Breast epithelium (tissue), 4 donors: ENCODE measurements at regions not wholly inside any gene's neighbourhood (a gene's known extent, or its start where the extent isn't known, plus 50 kb on each side); places are given as distances from the start of the nearest gene placed in this dataset.

Source experiments
- DNase-seq, 2 donors: peaks; one replicate each; pipeline ENCODE4 v3.0.0-alpha.2; 2019; ENCODE audit warnings: low spot score in 2 of 2
- H3K27ac ChIP-seq, 2 donors: fragments of 200-600 bp; sonication (generic) in 1 of 2; one replicate each; pipeline ENCODE4 v1.5.1; 2016 to 2019; ENCODE audit warnings: mild to moderate bottlenecking in 1 of 2
- H3K27me3 ChIP-seq, 2 donors: fragments of 200-600 bp; sonication (generic) in 1 of 2; one replicate each; pipeline versions ENCODE4 v1.5.1 to v1.6.0; 2017 to 2019; ENCODE audit warnings: control low read depth in 1 of 2, mild to moderate bottlenecking in 1 of 2
- H3K36me3 ChIP-seq: fragments of 200-600 bp; one replicate; pipeline ENCODE4 v1.5.1; 2019
- H3K4me1 ChIP-seq, 2 donors: fragments of 200-600 bp; sonication (generic); one replicate each; pipeline ENCODE4 v1.5.1; 2016 to 2019; ENCODE audit warnings: control low read depth in 1 of 2
- H3K4me3 ChIP-seq, 3 donors: fragments of 200-600 bp; sonication (generic); 1 replicate in 2 of 3; 2 replicates in 1 of 3; pipeline ENCODE4 v1.5.1; 2016 to 2019; ENCODE audit warnings: mild to moderate bottlenecking in 3 of 3, moderate library complexity in 2 of 3
- H3K9me3 ChIP-seq, 2 donors: fragments of 200-600 bp; sonication (generic) in 1 of 2; one replicate each; pipeline ENCODE4 v1.5.1; 2016 to 2019; ENCODE audit warnings: control low read depth in 1 of 2
- CTCF ChIP-seq, 3 donors: fragments of 450-650 bp; IDR thresholded peaks; one replicate each; pipeline ENCODE4 v1.5.1; 2016 to 2017; ENCODE audit warnings: antibody characterized with exemption in 3 of 3, mild to moderate bottlenecking in 3 of 3, moderate library complexity in 3 of 3
- POLR2A ChIP-seq: fragments of 450-650 bp; IDR thresholded peaks from one replicate; pipeline ENCODE4 v1.6.1; 2016; ENCODE audit warnings: antibody characterized with exemption, mild to moderate bottlenecking, moderate library complexity
- POLR2AphosphoS5 ChIP-seq, 3 donors: sonication (generic); formaldehyde crosslinking; IDR thresholded peaks; one replicate each; pipeline ENCODE4 v1.6.1; 2017; ENCODE audit warnings: antibody characterized with exemption in 3 of 3
- intact Hi-C: fragments of 100-400 bp; cut with DNase I; formaldehyde crosslinking; loops from one replicate; pipeline ENCODE4 v1.15.1; 2023; ENCODE audit warnings: low total_unique reads

GRCh38 chr12:68497107-68497506 is 113.6 kb upstream of the RAP1B start:
- Histone ChIP-seq H3K9me3 (no peaks in the 10 kb centered on the region), H3K4me1 (no peaks in the 10 kb centered on the region), H3K4me3 (no peak overlapping the region), H3K36me3 (no peaks in the 10 kb centered on the region), H3K27me3 (no peaks in the 10 kb centered on the region), H3K27ac (no peak overlapping the region)
- intact Hi-C loops, result no loop called here
- no peak for DNase-seq
- TF ChIP-seq CTCF (IDR thresholded peaks at IDR 0.05), result no peak
- TF ChIP-seq POLR2A, result no peak
- no peak for TF ChIP-seq POLR2AphosphoS5 (IDR thresholded peaks at IDR 0.05)

GRCh38 chr12:68497702-68498101 is 113.0 kb upstream of the RAP1B start:
- TF ChIP-seq POLR2AphosphoS5 (IDR thresholded peaks at IDR 0.05) (no peak), CTCF (IDR thresholded peaks at IDR 0.05) (no peak), POLR2A (no peak)
- H3K27me3 ChIP-seq, result no peaks in the 10 kb centered on the region
- no peak for DNase-seq
- H3K36me3 ChIP-seq, result no peaks in the 10 kb centered on the region
- no peak overlapping the region for H3K4me3 ChIP-seq
- H3K27ac ChIP-seq, result no peak overlapping the region
- H3K4me1 ChIP-seq, result no peaks in the 10 kb centered on the region
- intact Hi-C loops, result no loop called here
- H3K9me3 ChIP-seq, result no peaks in the 10 kb centered on the region

GRCh38 chr12:68498736-68499135 is 112.0 kb upstream of the RAP1B start:
- intact Hi-C loops, result no loop called here
- H3K27me3 ChIP-seq, result no peaks in the 10 kb centered on the region
- no peaks in the 10 kb centered on the region for H3K9me3 ChIP-seq
- no peaks in the 10 kb centered on the region for H3K4me1 ChIP-seq
- no peaks in the 10 kb centered on the region for H3K36me3 ChIP-seq
- TF ChIP-seq POLR2AphosphoS5 (IDR thresholded peaks at IDR 0.05) (no peak), CTCF (IDR thresholded peaks at IDR 0.05) (no peak)
- no peak overlapping the region for H3K4me3 ChIP-seq
- no peak overlapping the region for H3K27ac ChIP-seq
- DNase-seq, result no peak

- no peak for DNase-seq
- intact Hi-C loops, result no loop called here
- H3K4me3 ChIP-seq, result no peak overlapping the region
These were observed 111.1 kb upstream of the RAP1B start for GRCh38 chr12:68499616-68500015.

GRCh38 chr12:68501226-68501625 is 109.5 kb upstream of the RAP1B start:
- no peak for DNase-seq
- TF ChIP-seq POLR2A, result no peak
- no peak for TF ChIP-seq POLR2AphosphoS5 (IDR thresholded peaks at IDR 0.05)
- TF ChIP-seq CTCF (IDR thresholded peaks at IDR 0.05), result no peak

More at GRCh38 chr12:68499616-68500015, 111.1 kb upstream of the RAP1B start:
- Histone ChIP-seq H3K36me3 (no peaks in the 10 kb centered on the region), H3K9me3 (no peaks in the 10 kb centered on the region), H3K27me3 (no peaks in the 10 kb centered on the region), H3K27ac (no peak overlapping the region), H3K4me1 (no peaks in the 10 kb centered on the region)
- TF ChIP-seq POLR2AphosphoS5 (IDR thresholded peaks at IDR 0.05) (no peak), POLR2A (no peak), CTCF (IDR thresholded peaks at IDR 0.05) (no peak)

More at GRCh38 chr12:68501226-68501625, 109.5 kb upstream of the RAP1B start:
- H3K4me3 ChIP-seq, result no peak overlapping the region
- no peaks in the 10 kb centered on the region for H3K36me3 ChIP-seq
- intact Hi-C loops, result no loop called here
- H3K27me3 ChIP-seq, result no peaks in the 10 kb centered on the region
- no peak overlapping the region for H3K27ac ChIP-seq
- H3K9me3 ChIP-seq, result no peaks in the 10 kb centered on the region
- no peaks in the 10 kb centered on the region for H3K4me1 ChIP-seq
